B cell (primary cell): ENCODE measurements at regions not wholly inside any gene's neighbourhood (a gene's known extent, or its start where the extent isn't known, plus 50 kb on each side); places are given as distances from the start of the nearest gene placed in this dataset.

Experiments
- CTCF ChIP-seq: fragments of 200-600 bp; IDR thresholded peaks from one replicate; pipeline ENCODE4 v1.8.0; 2022; ENCODE audit warnings: antibody characterized with exemption, mild to moderate bottlenecking
- EZH2 ChIP-seq: IDR thresholded peaks from 2 replicates; pipeline ENCODE4 v1.6.1; 2012; ENCODE audit warnings: borderline replicate concordance, low read depth, mild to moderate bottlenecking, moderate library complexity, low read length; ENCODE audit not compliant: insufficient read depth, poor library complexity, severe bottlenecking

- no peak for TF ChIP-seq CTCF
- TF ChIP-seq EZH2: no peak
Observed at GRCh38 chr18:26657631-26658581, 109.6 kb upstream of the KCTD1 start.
